Kidney (tissue), 13 donors: ENCODE measurements at regions not wholly inside any gene's neighbourhood (a gene's known extent, or its start where the extent isn't known, plus 50 kb on each side); places are given as distances from the start of the nearest gene placed in this dataset.

Source experiments
- DNase-seq, 5 donors: peaks; one replicate each; pipeline ENCODE4 v3.0.0-alpha.2; 2013 to 2020
- FAIRE-seq: peaks from 2 replicates; lab custom pipeline; 2012; peaks lifted over from hg19 to GRCh38; lab: Jason Lieb, UNC
- H3K27ac ChIP-seq, 2 donors: one replicate each; pipeline ENCODE4 v1.7.0; 2013; ENCODE audit warnings: low read depth in 2 of 2, low read length in 2 of 2, inconsistent platforms in 1 of 2
- H3K27me3 ChIP-seq: one replicate; pipeline ENCODE4 v1.7.1; 2013; ENCODE audit warnings: low read length, inconsistent platforms; ENCODE audit not compliant: control insufficient read depth, insufficient read depth
- H3K36me3 ChIP-seq, 3 donors: one replicate each; pipeline versions ENCODE4 v1.7.0 to v1.7.1; 2013; ENCODE audit warnings: low read length in 3 of 3, control low read depth in 1 of 3, inconsistent platforms in 1 of 3; ENCODE audit not compliant: insufficient read depth in 3 of 3, control insufficient read depth in 2 of 3
- H3K4me1 ChIP-seq, 3 donors: one replicate each; pipeline versions ENCODE4 v1.7.0 to v1.7.1; 2013; ENCODE audit warnings: low read length in 3 of 3, inconsistent platforms in 1 of 3, low read depth in 1 of 3; ENCODE audit not compliant: control insufficient read depth in 2 of 3, insufficient read depth in 2 of 3
- H3K4me3 ChIP-seq, 3 donors: one replicate each; pipeline versions ENCODE4 v1.7.0 to v1.8.1; 2013; ENCODE audit warnings: low read length in 3 of 3, control low read depth in 1 of 3, inconsistent platforms in 1 of 3
- H3K9ac ChIP-seq, 3 donors: one replicate each; pipeline versions ENCODE4 v1.7.0 to v1.7.1; 2013; ENCODE audit warnings: low read length in 3 of 3, control low read depth in 1 of 3, inconsistent platforms in 1 of 3
- H3K9me3 ChIP-seq, 3 donors: one replicate each; pipeline versions ENCODE4 v1.7.0 to v1.7.1; 2013; ENCODE audit warnings: low read length in 3 of 3, control low read depth in 1 of 3, inconsistent platforms in 1 of 3; ENCODE audit not compliant: control insufficient read depth in 2 of 3, insufficient read depth in 1 of 3
- CTCF ChIP-seq: IDR thresholded peaks from 3 replicates; pipeline ENCODE4 v1.5.1; 2012; ENCODE audit warnings: mild to moderate bottlenecking, moderate library complexity, borderline replicate concordance; ENCODE audit not compliant: insufficient read depth; ENCODE audit errors: extremely low read depth
- intact Hi-C: fragments of 100-400 bp; cut with DNase I; formaldehyde crosslinking; loops from one replicate; pipeline ENCODE4 v1.11.1; 2022
- donor health status: control.
- donor health status: control.
- donor health status: control.
- donor health status: control.
- donor health status: control.
- donor health status: DM: yes; HTN: yes; CAD: no.
- donor health status: Normal renal cell carcinoma (clear cell type).

- TF ChIP-seq CTCF = no peak
- no peak overlapping the region for H3K27ac ChIP-seq
- H3K9ac ChIP-seq = no peak overlapping the region
- H3K4me3 ChIP-seq = no peak overlapping the region
- DNase-seq (no peak), FAIRE-seq (no peak)
- intact Hi-C loops = no loop called here
- H3K4me1 ChIP-seq = no peaks in the 10 kb centered on the region
- H3K36me3 ChIP-seq = no peaks in the 10 kb centered on the region
- H3K9me3 ChIP-seq = no peaks in the 10 kb centered on the region
- H3K27me3 ChIP-seq = no peaks in the 10 kb centered on the region
Measured at GRCh38 chr21:28750565-28750964, 242.1 kb downstream of the LTN1 start.

- TF ChIP-seq CTCF = no peak
- H3K9ac ChIP-seq = no peak overlapping the region
- intact Hi-C loops = loop anchor here (10.0 kb wide), 1 partner anchor 1905 kb away; the partner anchor contains the start of gene ADAMTS1
- no peaks in the 10 kb centered on the region for H3K36me3 ChIP-seq
- no peak overlapping the region for H3K27ac ChIP-seq
- no peak overlapping the region for H3K4me3 ChIP-seq
- peaks cover 0 to 3% (median 0%) of the 10 kb centered on the region in 3 donors for H3K4me1 ChIP-seq
- DNase-seq (no peak), FAIRE-seq (no peak)
- no peaks in the 10 kb centered on the region for H3K27me3 ChIP-seq
- no peaks in the 10 kb centered on the region for H3K9me3 ChIP-seq
Measured at GRCh38 chr21:28749536-28749935, 243.1 kb downstream of the LTN1 start.

- H3K4me3 ChIP-seq = no peak overlapping the region
- H3K27ac ChIP-seq = no peak overlapping the region
- peaks cover 0 to 3% (median 0%) of the 10 kb centered on the region in 3 donors for H3K4me1 ChIP-seq
- H3K9ac ChIP-seq = no peak overlapping the region
- no peaks in the 10 kb centered on the region for H3K27me3 ChIP-seq
- no peaks in the 10 kb centered on the region for H3K9me3 ChIP-seq
- DNase-seq (no peak), FAIRE-seq (no peak)
- H3K36me3 ChIP-seq = no peaks in the 10 kb centered on the region
- intact Hi-C loops = loop anchor here (10.0 kb wide), 1 partner anchor 1903 kb away; the partner anchor contains the start of gene ADAMTS1
- no peak for TF ChIP-seq CTCF
Measured at GRCh38 chr21:28747464-28747863, 245.2 kb downstream of the LTN1 start.

- Histone ChIP-seq H3K36me3 (no peaks in the 10 kb centered on the region), H3K9ac (no peak overlapping the region), H3K4me1 (peaks cover 0 to 3% (median 0%) of the 10 kb centered on the region in 3 donors), H3K27ac (no peak overlapping the region), H3K4me3 (no peak overlapping the region), H3K9me3 (no peaks in the 10 kb centered on the region), H3K27me3 (no peaks in the 10 kb centered on the region)
- no peak for TF ChIP-seq CTCF
- intact Hi-C loops = loop anchor here (10.0 kb wide), 1 partner anchor 1901 kb away; the partner anchor contains the start of gene ADAMTS1
- FAIRE-seq (no peak), DNase-seq (no peak)
Measured at GRCh38 chr21:28746166-28746565, 246.5 kb downstream of the LTN1 start.
